ENCODE measurements at regions not wholly inside any gene's neighbourhood (a gene's known extent, or its start where the extent isn't known, plus 50 kb on each side); places are given as distances from the start of the nearest gene placed in this dataset.

- no peak for TF ChIP-seq CTCF (conservative IDR thresholded peaks at IDR 0.05; ENCODE audit: low read length)
- no peak for DNase-seq (ENCODE audit: low read depth)
- H3K4me3 ChIP-seq (ENCODE audit: low read length): no peak overlapping the region
Measured at GRCh38 chrX:122880952-122881351, 303.1 kb upstream of the GRIA3 start.

- TF ChIP-seq CTCF (conservative IDR thresholded peaks at IDR 0.05; ENCODE audit: low read length): no peak
- no peak for DNase-seq (ENCODE audit: low read depth)
- H3K4me3 ChIP-seq (ENCODE audit: low read length): no peak overlapping the region
Measured at GRCh38 chrX:122890729-122891128, 293.3 kb upstream of the GRIA3 start.

- no peak for TF ChIP-seq CTCF (conservative IDR thresholded peaks at IDR 0.05; ENCODE audit: low read length)
- DNase-seq (ENCODE audit: low read depth): no peak
- no peak overlapping the region for H3K4me3 ChIP-seq (ENCODE audit: low read length)
Measured at GRCh38 chrX:122906726-122907125, 277.4 kb upstream of the GRIA3 start.

GRCh38 chrX:122907375-122907774, 276.7 kb upstream of the GRIA3 start:
- no peak for TF ChIP-seq CTCF (conservative IDR thresholded peaks at IDR 0.05; ENCODE audit: low read length)
- H3K4me3 ChIP-seq (ENCODE audit: low read length): no peak overlapping the region
- no peak for DNase-seq (ENCODE audit: low read depth)

GRCh38 chrX:122910697-122911096, 273.4 kb upstream of the GRIA3 start:
- no peak overlapping the region for H3K4me3 ChIP-seq (ENCODE audit: low read length)
- TF ChIP-seq CTCF (conservative IDR thresholded peaks at IDR 0.05; ENCODE audit: low read length): no peak
- DNase-seq (ENCODE audit: low read depth): no peak

GRCh38 chrX:122913134-122913533, 270.9 kb upstream of the GRIA3 start:
- DNase-seq (ENCODE audit: low read depth): no peak
- H3K4me3 ChIP-seq (ENCODE audit: low read length): no peak overlapping the region

GRCh38 chrX:122913764-122914163, 270.3 kb upstream of the GRIA3 start:
- DNase-seq (ENCODE audit: low read depth): no peak
- no peak overlapping the region for H3K4me3 ChIP-seq (ENCODE audit: low read length)
- no peak for TF ChIP-seq CTCF (conservative IDR thresholded peaks at IDR 0.05; ENCODE audit: low read length)

More at GRCh38 chrX:122913134-122913533, 270.9 kb upstream of the GRIA3 start:
- no peak for TF ChIP-seq CTCF (conservative IDR thresholded peaks at IDR 0.05; ENCODE audit: low read length)

Measured in AG10803 (cell line).